HCT116 (cell line): ENCODE measurements at regions not wholly inside any gene's neighbourhood (a gene's known extent, or its start where the extent isn't known, plus 50 kb on each side); places are given as distances from the start of the nearest gene placed in this dataset.

Source experiments
- ATAC-seq: fragments of 200-7000 bp; cut with Tn5 transposase; 2 replicates; pipeline ENCODE4 v1.9.1; 2020; ENCODE audit warnings: mild to moderate bottlenecking, moderate library complexity
- BruUV-seq: library from RNA; stranded (reverse); fragments of 400-500 nt; replicated peaks from 2 replicates; lab custom pipeline; 2021; lab: Mats Ljungman, UMichigan
- CTCF ChIA-PET: fragments of 300-600 bp; sonication (Branson Sonifier 250); formaldehyde crosslinking; loops from one replicate; lab custom pipeline; 2021; ENCODE audit warnings: antibody characterized with exemption; lab: Charles Lee
- POLR2A ChIA-PET: fragments of 300-600, 350-600 bp; sonication (Branson Sonifier 250); formaldehyde crosslinking; loops from one replicate; lab custom pipeline; 2021; ENCODE audit warnings: antibody characterized with exemption; lab: Charles Lee
- RAD21 ChIA-PET, 2 experiments: fragments of 300-600 bp; sonication (Branson Sonifier 250); formaldehyde crosslinking; loops; one replicate each; lab custom pipeline; 2023; ENCODE audit warnings: low total read pairs in 2 of 2; ENCODE audit not compliant: uncharacterized antibody in 2 of 2, unreplicated experiment in 2 of 2, low non-redundant PET in 1 of 2; lab: Charles Lee
- DNase-seq: peaks from one replicate; pipeline ENCODE4 v3.0.0-alpha.2; 2010; ENCODE audit warnings: low read depth, low spot score
- H2AFZ ChIP-seq: fragments of 200-600 bp; shearing (Covaris generic), sonication (generic); 2 replicates; pipeline ENCODE4 v1.6.1; 2017; ENCODE audit warnings: low read depth, mixed run types, mixed read lengths, antibody characterized with exemption, low read length; ENCODE audit not compliant: poor library complexity, severe bottlenecking
- H3K27ac ChIP-seq: 2 replicates; pipeline ENCODE4 v1.5.1; 2012; ENCODE audit warnings: low read depth, low read length
- H3K27me3 ChIP-seq: fragments of 200-600 bp; sonication (generic); 2 replicates; pipeline ENCODE4 v1.6.1; 2016; ENCODE audit warnings: mixed run types, low read length, mixed read lengths; ENCODE audit not compliant: insufficient read depth
- H3K36me3 ChIP-seq, 2 experiments: fragments of 200-500 bp in 1 of 2; fragments of 200-600 bp in 1 of 2; sonication (Bioruptor generic) in 1 of 2; sonication (generic) in 1 of 2; 2 replicates each; pipeline versions ENCODE4 v1.5.1 to v1.6.1; 2014 to 2016; ENCODE audit warnings: low read length in 2 of 2, inconsistent platforms in 1 of 2, mixed read lengths in 1 of 2, mixed run types in 1 of 2; ENCODE audit not compliant: insufficient read depth in 2 of 2, control insufficient read depth in 1 of 2
- H3K4me1 ChIP-seq, 2 experiments: fragments of 200-600 bp in 1 of 2; sonication (generic) in 1 of 2; 2 replicates each; pipeline versions ENCODE4 v1.5.1 to v1.6.1; 2012 to 2017; ENCODE audit warnings: low read length in 2 of 2, inconsistent platforms in 1 of 2, mild to moderate bottlenecking in 1 of 2, mixed read lengths in 1 of 2, mixed run types in 1 of 2, moderate library complexity in 1 of 2; ENCODE audit not compliant: insufficient read depth in 2 of 2, control insufficient read depth in 1 of 2
- H3K4me2 ChIP-seq: fragments of 200-600 bp; sonication (generic); 2 replicates; pipeline ENCODE4 v1.6.1; 2017; ENCODE audit warnings: mixed run types, low read length, mixed read lengths
- H3K4me3 ChIP-seq, 2 experiments: fragments of 200-600 bp in 1 of 2; sonication (generic) in 1 of 2; replicated peaks in 1 of 2; 2 replicates each; pipeline ENCODE4 v1.5.1; 2011 to 2016; ENCODE audit warnings: low read length in 2 of 2, control low read depth in 1 of 2, low read depth in 1 of 2, mild to moderate bottlenecking in 1 of 2, mixed read lengths in 1 of 2, mixed run types in 1 of 2
- H3K79me2 ChIP-seq: fragments of 200-600 bp; sonication (generic); 2 replicates; pipeline ENCODE4 v1.6.1; 2017; ENCODE audit warnings: mild to moderate bottlenecking, mixed run types, low read length, moderate library complexity, mixed read lengths; ENCODE audit not compliant: insufficient read depth
- H3K9ac ChIP-seq: fragments of 200-600 bp; sonication (generic); 2 replicates; pipeline ENCODE4 v1.6.1; 2016; ENCODE audit warnings: low read length, mixed read lengths
- H3K9me2 ChIP-seq: fragments of 200-600 bp; sonication (generic), shearing (Covaris generic); 2 replicates; pipeline ENCODE4 v1.6.1; 2017; ENCODE audit warnings: mixed run types, mild to moderate bottlenecking, moderate library complexity; ENCODE audit not compliant: insufficient read depth
- H3K9me3 ChIP-seq, 2 experiments: fragments of 200-500 bp in 1 of 2; fragments of 200-600 bp in 1 of 2; sonication (Bioruptor generic) in 1 of 2; sonication (generic) in 1 of 2; 2 replicates each; pipeline ENCODE4 v1.6.1; 2014 to 2017; ENCODE audit warnings: low read length in 2 of 2, mixed read lengths in 2 of 2, inconsistent platforms in 1 of 2, low read depth in 1 of 2, mild to moderate bottlenecking in 1 of 2, mixed run types in 1 of 2, moderate library complexity in 1 of 2; ENCODE audit not compliant: control insufficient read depth in 1 of 2, insufficient read depth in 1 of 2
- H4K20me1 ChIP-seq: fragments of 200-600 bp; sonication (generic), shearing (Covaris generic); 2 replicates; pipeline ENCODE4 v1.6.1; 2017; ENCODE audit warnings: mixed run types, mild to moderate bottlenecking, moderate library complexity; ENCODE audit not compliant: insufficient read depth
- CEBPB ChIP-seq: IDR thresholded peaks from 2 replicates; pipeline ENCODE4 v1.6.1; 2012; ENCODE audit warnings: low read depth
- CTCF ChIP-seq, 3 experiments: fragments of 200-600 bp in 1 of 3; sonication (generic) in 1 of 3; IDR thresholded peaks in 2 of 3; conservative IDR thresholded peaks in 1 of 3; 2 replicates each; pipeline ENCODE4 v1.5.1; 2012 to 2017; ENCODE audit warnings: low read depth in 2 of 3, low read length in 2 of 3, antibody characterized with exemption in 1 of 3, borderline replicate concordance in 1 of 3, control low read depth in 1 of 3, mild to moderate bottlenecking in 1 of 3, mixed read lengths in 1 of 3, mixed run types in 1 of 3, moderate library complexity in 1 of 3; ENCODE audit not compliant: insufficient read depth in 1 of 3
- EZH2phosphoT487 ChIP-seq: fragments of 200-600 bp; IDR thresholded peaks from 2 replicates; pipeline ENCODE4 v1.6.1; 2018; ENCODE audit warnings: antibody characterized with exemption, borderline replicate concordance
- FOSL1 ChIP-seq: IDR thresholded peaks from 2 replicates; pipeline ENCODE4 v1.6.1; 2012; ENCODE audit warnings: low read depth
- MAX ChIP-seq: IDR thresholded peaks from 2 replicates; pipeline ENCODE4 v1.6.1; 2012
- POLR2AphosphoS5 ChIP-seq: IDR thresholded peaks from 2 replicates; pipeline ENCODE4 v1.6.1; 2011; ENCODE audit warnings: mild to moderate bottlenecking, low read depth, low read length, moderate library complexity
- SIN3A ChIP-seq: IDR thresholded peaks from 2 replicates; pipeline ENCODE4 v1.6.1; 2012; ENCODE audit warnings: low read depth
- SRF ChIP-seq: IDR thresholded peaks from 2 replicates; pipeline ENCODE4 v1.6.1; 2012; ENCODE audit warnings: low read depth
- YY1 ChIP-seq: IDR thresholded peaks from 2 replicates; pipeline ENCODE4 v1.6.1; 2011; ENCODE audit warnings: low read length, low read depth, moderate library complexity, mild to moderate bottlenecking; ENCODE audit not compliant: insufficient replicate concordance; ENCODE audit errors: extremely low read depth
- ZNF274 ChIP-seq: fragments of 200-500 bp; sonication (Bioruptor generic); IDR thresholded peaks from 2 replicates; pipeline ENCODE4 v1.6.1; 2014; ENCODE audit warnings: mild to moderate bottlenecking, low read depth, low read length, inconsistent platforms
- intact Hi-C: fragments of 100-400 bp; cut with micrococcal nuclease; formaldehyde crosslinking; loops from 2 replicates; pipeline ENCODE4 v1.10.0; 2022

GRCh38 chr1:232363008-232363407 is 266.9 kb downstream of the SIPA1L2 start:
- H3K4me1 ChIP-seq: no peaks in the 10 kb centered on the region
- ChIA-PET RAD21 (no interaction called here), POLR2A (no interaction called here), CTCF (no interaction called here)
- no peaks in the 10 kb centered on the region for H4K20me1 ChIP-seq
- H3K27me3 ChIP-seq: no peaks in the 10 kb centered on the region
- no peaks in the 10 kb centered on the region for H3K36me3 ChIP-seq
- no peak for TF ChIP-seq FOSL1
- no peak for TF ChIP-seq POLR2AphosphoS5
- TF ChIP-seq CTCF (IDR thresholded peaks at IDR 0.05 in 2 of 3, conservative IDR thresholded peaks at IDR 0.05 in 1 of 3; ENCODE audit: borderline replicate concordance in 1 of 3, insufficient read depth in 1 of 3, low read depth in 2 of 3, low read length in 2 of 3): no peak
- TF ChIP-seq CEBPB: no peak
- TF ChIP-seq SRF: no peak
- TF ChIP-seq MAX: no peak
- TF ChIP-seq ZNF274: no peak
- TF ChIP-seq EZH2phosphoT487: no peak
- TF ChIP-seq YY1: no peak
- TF ChIP-seq SIN3A: no peak
- H3K4me2 ChIP-seq: no peak overlapping the region
- no peak overlapping the region for H3K4me3 ChIP-seq
- intact Hi-C loops: no loop called here
- H2AFZ ChIP-seq: no peak overlapping the region
- ATAC-seq (no peak), DNase-seq (no peak)
- no TSS peak for BruUV-seq
- no peak overlapping the region for H3K9ac ChIP-seq
- no peaks in the 10 kb centered on the region for H3K9me2 ChIP-seq
- no peak overlapping the region for H3K27ac ChIP-seq
- no peaks in the 10 kb centered on the region for H3K79me2 ChIP-seq
- no peaks in the 10 kb centered on the region for H3K9me3 ChIP-seq
